Mesothelial cell of epicardium (in vitro differentiated cells): ENCODE measurements at regions not wholly inside any gene's neighbourhood (a gene's known extent, or its start where the extent isn't known, plus 50 kb on each side); places are given as distances from the start of the nearest gene placed in this dataset.

Experiments used
- DNase-seq, 2 experiments: peaks; one replicate each; pipeline ENCODE4 v3.0.0; 2021; ENCODE audit warnings: low spot score in 2 of 2; ENCODE audit not compliant: unreplicated experiment in 2 of 2
- H3K27ac Mint-ChIP-seq: 2 replicates; pipeline ENCODE4 v1.8.0; 2021; ENCODE audit warnings: mixed read lengths
- H3K27me3 Mint-ChIP-seq: 2 replicates; pipeline ENCODE4 v1.8.0; 2021; ENCODE audit warnings: low read depth, mixed read lengths
- H3K36me3 Mint-ChIP-seq: 2 replicates; pipeline ENCODE4 v1.8.0; 2021; ENCODE audit warnings: mixed read lengths
- H3K4me1 Mint-ChIP-seq: 2 replicates; pipeline ENCODE4 v1.8.0; 2021; ENCODE audit warnings: mixed read lengths
- H3K4me3 Mint-ChIP-seq: 2 replicates; pipeline ENCODE4 v1.8.0; 2021; ENCODE audit warnings: mild to moderate bottlenecking, moderate library complexity, mixed read lengths
- H3K9me3 Mint-ChIP-seq: 2 replicates; pipeline ENCODE4 v1.8.0; 2021; ENCODE audit warnings: mixed read lengths
- TF ChIP-seq, protein P1 (sequence below): fragments of 200-600 bp; sonication (generic); IDR thresholded peaks from one replicate; pipeline ENCODE4 v1.5.0; 2021; ENCODE audit warnings: antibody characterized with exemption; ENCODE audit not compliant: unreplicated experiment

DNA sequence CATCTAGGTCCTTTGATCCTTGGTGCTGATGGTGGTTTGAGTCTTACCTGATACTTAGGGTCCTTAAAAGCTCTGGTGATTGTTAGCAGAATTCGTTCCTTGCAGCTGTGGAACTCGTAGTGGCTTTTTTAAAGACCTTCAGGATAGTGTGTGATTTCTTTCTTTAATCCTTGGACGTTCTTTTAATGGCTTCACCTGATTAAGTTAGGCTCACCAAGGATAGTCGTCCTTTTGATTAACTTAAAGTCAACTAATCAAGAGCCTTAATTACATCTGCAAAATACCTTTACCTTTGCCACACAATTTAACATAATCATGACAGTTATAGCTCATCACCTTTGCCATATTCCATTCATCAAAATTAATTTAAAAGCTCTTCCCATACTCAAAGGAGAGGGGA lies 1807.7 kb downstream of the OLFM4 start:
- no peak for DNase-seq
- Mint-ChIP-seq H3K36me3 (no peaks in the 10 kb centered on the region), H3K4me1 (no peaks in the 10 kb centered on the region), H3K27me3 (no peaks in the 10 kb centered on the region), H3K4me3 (no peak overlapping the region), H3K9me3 (no peaks in the 10 kb centered on the region), H3K27ac (no peak overlapping the region)
- TF ChIP-seq, protein P1, sequence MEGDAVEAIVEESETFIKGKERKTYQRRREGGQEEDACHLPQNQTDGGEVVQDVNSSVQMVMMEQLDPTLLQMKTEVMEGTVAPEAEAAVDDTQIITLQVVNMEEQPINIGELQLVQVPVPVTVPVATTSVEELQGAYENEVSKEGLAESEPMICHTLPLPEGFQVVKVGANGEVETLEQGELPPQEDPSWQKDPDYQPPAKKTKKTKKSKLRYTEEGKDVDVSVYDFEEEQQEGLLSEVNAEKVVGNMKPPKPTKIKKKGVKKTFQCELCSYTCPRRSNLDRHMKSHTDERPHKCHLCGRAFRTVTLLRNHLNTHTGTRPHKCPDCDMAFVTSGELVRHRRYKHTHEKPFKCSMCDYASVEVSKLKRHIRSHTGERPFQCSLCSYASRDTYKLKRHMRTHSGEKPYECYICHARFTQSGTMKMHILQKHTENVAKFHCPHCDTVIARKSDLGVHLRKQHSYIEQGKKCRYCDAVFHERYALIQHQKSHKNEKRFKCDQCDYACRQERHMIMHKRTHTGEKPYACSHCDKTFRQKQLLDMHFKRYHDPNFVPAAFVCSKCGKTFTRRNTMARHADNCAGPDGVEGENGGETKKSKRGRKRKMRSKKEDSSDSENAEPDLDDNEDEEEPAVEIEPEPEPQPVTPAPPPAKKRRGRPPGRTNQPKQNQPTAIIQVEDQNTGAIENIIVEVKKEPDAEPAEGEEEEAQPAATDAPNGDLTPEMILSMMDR: no peak

DNA sequence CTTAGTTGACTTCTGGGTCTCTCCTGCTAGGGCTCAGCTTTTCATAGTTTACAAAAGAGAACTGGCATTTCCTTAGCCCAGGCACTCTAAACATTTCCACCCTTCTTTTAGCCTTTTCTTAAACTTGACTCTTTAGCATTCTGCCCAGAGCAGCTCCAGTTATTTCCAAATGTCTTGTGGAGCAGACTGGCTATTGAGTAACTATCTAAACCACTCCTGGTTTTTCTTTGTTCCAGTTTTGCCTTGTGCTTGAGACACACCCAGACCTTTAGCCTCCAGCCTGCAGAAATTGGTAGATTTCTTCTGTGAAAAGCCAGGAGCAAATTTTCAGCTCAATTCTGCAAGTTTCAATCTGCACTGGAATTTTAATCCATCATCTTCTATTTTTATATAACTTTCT lies 1813.1 kb downstream of the OLFM4 start:
- TF ChIP-seq, protein P1: no peak

DNA sequence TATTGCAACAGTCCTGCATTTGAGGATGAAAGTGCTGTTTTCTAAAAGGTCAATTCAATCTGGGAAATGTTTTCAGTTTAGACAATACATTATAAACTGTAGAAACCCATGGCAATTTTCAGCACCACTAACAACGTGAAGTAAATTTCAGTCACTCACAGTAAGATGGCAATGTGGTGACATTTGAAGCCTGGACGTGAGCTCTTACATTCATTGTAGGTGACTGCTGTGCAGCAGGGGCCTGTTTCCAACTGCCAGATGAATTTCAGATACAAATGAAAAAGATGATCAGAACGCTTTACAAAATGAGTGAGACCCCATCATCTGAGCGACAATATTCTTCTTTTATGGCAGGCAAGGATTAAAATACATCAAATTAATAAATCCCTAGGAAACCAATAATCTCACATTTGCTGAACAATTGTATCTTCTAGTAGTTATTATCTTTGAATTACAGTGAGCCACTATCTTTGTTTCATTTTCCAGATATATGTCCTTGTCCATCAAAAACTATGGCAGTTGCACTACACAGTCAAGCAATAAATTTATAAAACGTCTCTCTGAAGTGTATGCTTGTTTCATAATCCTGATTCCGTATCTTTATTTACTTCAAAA lies 1816.8 kb downstream of the OLFM4 start:
- H3K36me3 Mint-ChIP-seq: no peaks in the 10 kb centered on the region
- no peaks in the 10 kb centered on the region for H3K9me3 Mint-ChIP-seq
- TF ChIP-seq, protein P1: no peak
- no peaks in the 10 kb centered on the region for H3K27me3 Mint-ChIP-seq
- H3K27ac Mint-ChIP-seq: no peak overlapping the region
- no peak for DNase-seq
- H3K4me1 Mint-ChIP-seq: no peaks in the 10 kb centered on the region
- no peak overlapping the region for H3K4me3 Mint-ChIP-seq

More for the DNA sequence above, 1813.1 kb downstream of the OLFM4 start:
- DNase-seq: no peak
- Mint-ChIP-seq H3K27me3 (no peaks in the 10 kb centered on the region), H3K9me3 (no peaks in the 10 kb centered on the region), H3K4me3 (no peak overlapping the region), H3K4me1 (no peaks in the 10 kb centered on the region), H3K36me3 (no peaks in the 10 kb centered on the region), H3K27ac (no peak overlapping the region)

DNA sequence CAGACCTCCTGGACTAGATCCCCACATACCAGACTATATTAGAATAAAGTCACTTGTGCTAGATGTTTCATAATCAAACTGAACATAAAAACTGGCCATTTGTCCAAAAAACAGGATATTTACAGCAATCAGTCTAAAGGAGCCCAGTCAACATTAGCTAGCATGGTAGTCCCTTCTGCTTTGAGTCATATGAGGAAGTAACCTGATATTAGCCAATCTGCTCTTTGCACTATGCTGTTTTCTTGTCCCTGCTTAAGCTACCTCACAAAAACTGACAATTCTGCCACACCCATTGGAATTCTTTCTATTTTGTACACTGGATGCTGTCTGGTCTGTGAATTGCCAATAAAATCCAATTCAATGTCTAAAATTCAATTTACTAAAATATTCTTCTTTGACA lies 1824.2 kb downstream of the OLFM4 start:
- no peak for DNase-seq
- Mint-ChIP-seq H3K4me1 (no peaks in the 10 kb centered on the region), H3K36me3 (no peaks in the 10 kb centered on the region), H3K27me3 (no peaks in the 10 kb centered on the region), H3K9me3 (peaks cover 3% of the 10 kb centered on the region), H3K4me3 (no peak overlapping the region), H3K27ac (no peak overlapping the region)
- TF ChIP-seq, protein P1: no peak

DNA sequence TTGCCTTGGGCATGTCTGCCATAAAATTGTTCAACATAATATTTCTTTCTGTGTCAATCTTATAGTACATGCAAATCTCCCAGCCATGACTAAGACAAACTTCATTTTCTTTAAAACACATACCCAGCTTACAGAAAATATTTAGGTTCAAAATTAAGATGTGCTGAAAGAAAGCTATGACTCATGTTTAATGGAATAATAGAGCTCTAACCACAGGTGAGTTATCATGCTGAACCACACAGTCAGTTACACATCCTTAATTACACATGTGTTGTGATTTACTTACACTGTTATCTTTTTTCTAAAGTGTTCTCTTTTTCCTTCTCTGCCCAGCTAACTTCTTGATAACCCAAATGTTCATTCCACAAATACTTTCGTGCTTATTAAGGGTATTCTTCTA lies 1831.2 kb downstream of the OLFM4 start:
- Mint-ChIP-seq H3K9me3 (peaks cover 6% of the 10 kb centered on the region), H3K4me1 (no peaks in the 10 kb centered on the region)

More for the DNA sequence above, 1831.2 kb downstream of the OLFM4 start:
- TF ChIP-seq, protein P1: no peak
- DNase-seq: no peak
- Mint-ChIP-seq H3K36me3 (no peaks in the 10 kb centered on the region), H3K4me3 (no peak overlapping the region), H3K27me3 (no peaks in the 10 kb centered on the region), H3K27ac (no peak overlapping the region)
